ENCODE measurements at regions not wholly inside any gene's neighbourhood (a gene's known extent, or its start where the extent isn't known, plus 50 kb on each side); places are given as distances from the start of the nearest gene placed in this dataset.

- no peak overlapping the region for H3K4me3 ChIP-seq (replicated peaks; ENCODE audit: low read depth, low read length)
- no peak for DNase-seq (ENCODE audit: extremely low read depth, low read depth)
- no peak for TF ChIP-seq CTCF (IDR thresholded peaks at IDR 0.05; ENCODE audit: low read depth, low read length, missing control alignments)
These were observed 1451.1 kb downstream of the GATA3 start for GRCh38 chr10:9505546-9505945.

GRCh38 chr10:9508606-9509005 is 1454.1 kb downstream of the GATA3 start:
- DNase-seq (ENCODE audit: extremely low read depth, low read depth), result no peak
- no peak for TF ChIP-seq CTCF (IDR thresholded peaks at IDR 0.05; ENCODE audit: low read depth, low read length, missing control alignments)
- no peak overlapping the region for H3K4me3 ChIP-seq (replicated peaks; ENCODE audit: low read depth, low read length)

GRCh38 chr10:9510626-9511025 is 1456.1 kb downstream of the GATA3 start:
- no peak for DNase-seq (ENCODE audit: extremely low read depth, low read depth)
- no peak for TF ChIP-seq CTCF (IDR thresholded peaks at IDR 0.05; ENCODE audit: low read depth, low read length, missing control alignments)
- H3K4me3 ChIP-seq (replicated peaks; ENCODE audit: low read depth, low read length), result no peak overlapping the region

GRCh38 chr10:9515922-9516321 is 1461.4 kb downstream of the GATA3 start:
- TF ChIP-seq CTCF (IDR thresholded peaks at IDR 0.05; ENCODE audit: low read depth, low read length, missing control alignments), result no peak
- H3K4me3 ChIP-seq (replicated peaks; ENCODE audit: low read depth, low read length), result no peak overlapping the region
- no peak for DNase-seq (ENCODE audit: extremely low read depth, low read depth)

GRCh38 chr10:9535744-9536143 is 1481.3 kb downstream of the GATA3 start:
- TF ChIP-seq CTCF (IDR thresholded peaks at IDR 0.05; ENCODE audit: low read depth, low read length, missing control alignments), result no peak
- no peak overlapping the region for H3K4me3 ChIP-seq (replicated peaks; ENCODE audit: low read depth, low read length)
- DNase-seq (ENCODE audit: extremely low read depth, low read depth), result no peak

GRCh38 chr10:9545073-9545472 is 1472.6 kb upstream of the CELF2 start:
- no peak for DNase-seq (ENCODE audit: extremely low read depth, low read depth)
- TF ChIP-seq CTCF (IDR thresholded peaks at IDR 0.05; ENCODE audit: low read depth, low read length, missing control alignments), result no peak

More at GRCh38 chr10:9545073-9545472, 1472.6 kb upstream of the CELF2 start:
- no peak overlapping the region for H3K4me3 ChIP-seq (replicated peaks; ENCODE audit: low read depth, low read length)
